ENCODE measurements at regions not wholly inside any gene's neighbourhood (a gene's known extent, or its start where the extent isn't known, plus 50 kb on each side); places are given as distances from the start of the nearest gene placed in this dataset.

GRCh38 chr11:127675581-127675980, 675.0 kb upstream of the KIRREL3 start:
- Mint-ChIP-seq H3K4me1 (peaks cover 24% of the 10 kb centered on the region), H3K9me3 (peaks cover 3% of the 10 kb centered on the region; the same call in 1 of the 2 replicates), H3K36me3 (no peaks in the 10 kb centered on the region), H3K27me3 (ENCODE audit: low read depth) (no peaks in the 10 kb centered on the region), H3K4me3 (no peak overlapping the region), H3K27ac (no peak overlapping the region)
- ChIA-PET CTCF (no interaction called here), POLR2A (no interaction called here)
- ATAC-seq = no peak
- TF ChIP-seq IRF2 (CRISPR knock-in tag; IDR thresholded peaks at IDR 0.05; ENCODE audit: borderline replicate concordance, low read depth) (no peak), TEAD4 (CRISPR knock-in tag; IDR thresholded peaks at IDR 0.05) (no peak), PRRX2 (CRISPR knock-in tag; IDR thresholded peaks at IDR 0.05) (no peak), SP1 (CRISPR knock-in tag; conservative IDR thresholded peaks at IDR 0.05) (no peak), NFE2L1 (CRISPR knock-in tag; IDR thresholded peaks at IDR 0.05) (no peak), RELA (CRISPR knock-in tag; IDR thresholded peaks at IDR 0.05; ENCODE audit: borderline replicate concordance) (no peak), ZNF425 (CRISPR knock-in tag; conservative IDR thresholded peaks at IDR 0.05) (no peak), ETV6 (CRISPR knock-in tag; IDR thresholded peaks at IDR 0.05) (no peak), ZNF138 (CRISPR knock-in tag; conservative IDR thresholded peaks at IDR 0.05) (no peak), ZNF219 (CRISPR knock-in tag; IDR thresholded peaks at IDR 0.05; ENCODE audit: borderline replicate concordance) (no peak), ESRRA (CRISPR knock-in tag; IDR thresholded peaks at IDR 0.05; ENCODE audit: borderline replicate concordance) (no peak), AFF4 (CRISPR knock-in tag; IDR thresholded peaks at IDR 0.05; ENCODE audit: borderline replicate concordance) (no peak), CTCF (IDR thresholded peaks at IDR 0.05) (no peak)
- no peak for DNase-seq (ENCODE audit: low spot score)

GRCh38 chr11:127674754-127675153, 674.2 kb upstream of the KIRREL3 start:
- Mint-ChIP-seq H3K27me3 (ENCODE audit: low read depth) (no peaks in the 10 kb centered on the region), H3K36me3 (no peaks in the 10 kb centered on the region), H3K4me1 (peaks cover 24% of the 10 kb centered on the region), H3K9me3 (peaks cover 3% of the 10 kb centered on the region; the same call in 1 of the 2 replicates), H3K27ac (no peak overlapping the region), H3K4me3 (no peak overlapping the region)
- TF ChIP-seq JAZF1 (CRISPR knock-in tag; IDR thresholded peaks at IDR 0.05) (no peak), HMGA2 (CRISPR knock-in tag; IDR thresholded peaks at IDR 0.05) (peak; percentile 93)
- ATAC-seq (no peak), DNase-seq (ENCODE audit: low spot score) (no peak)
- CTCF ChIA-PET = no interaction called here
- POLR2A ChIA-PET = interaction anchor here (0.5 kb wide), 1 partner anchor 120 kb away, joined by 6 read pairs; no protein-coding TSS in a partner anchor

- H3K4me3 Mint-ChIP-seq = no peak overlapping the region
- H3K27me3 Mint-ChIP-seq (ENCODE audit: low read depth) = peaks cover 3% of the 10 kb centered on the region; the same call in 1 of the 2 replicates
- H3K27ac Mint-ChIP-seq = no peak overlapping the region
- H3K9me3 Mint-ChIP-seq = peaks cover 22% of the 10 kb centered on the region
- no peak for ATAC-seq
- no peak for DNase-seq (ENCODE audit: low spot score)
- CTCF ChIA-PET = no interaction called here
- POLR2A ChIA-PET = no interaction called here
- H3K36me3 Mint-ChIP-seq = peaks cover 10% of the 10 kb centered on the region
- peaks cover 10% of the 10 kb centered on the region for H3K4me1 Mint-ChIP-seq
- TF ChIP-seq SP1 (CRISPR knock-in tag; conservative IDR thresholded peaks at IDR 0.05) (no peak), JAZF1 (CRISPR knock-in tag; IDR thresholded peaks at IDR 0.05) (no peak), SOX15 (CRISPR knock-in tag; IDR thresholded peaks at IDR 0.05) (no peak), TP53 (CRISPR knock-in tag; IDR thresholded peaks at IDR 0.05) (no peak), CREB1 (CRISPR knock-in tag; IDR thresholded peaks at IDR 0.05) (no peak), ZNF423 (CRISPR knock-in tag; IDR thresholded peaks at IDR 0.05) (no peak), MXD4 (CRISPR knock-in tag; IDR thresholded peaks at IDR 0.05; ENCODE audit: borderline replicate concordance) (no peak), RORB (CRISPR knock-in tag; IDR thresholded peaks at IDR 0.05) (no peak), RELA (CRISPR knock-in tag; IDR thresholded peaks at IDR 0.05; ENCODE audit: borderline replicate concordance) (no peak), SMAD4 (CRISPR knock-in tag; IDR thresholded peaks at IDR 0.05) (no peak), E2F4 (CRISPR knock-in tag; IDR thresholded peaks at IDR 0.05; ENCODE audit: borderline replicate concordance, low read depth) (no peak), FOXP1 (CRISPR knock-in tag; IDR thresholded peaks at IDR 0.05; ENCODE audit: borderline replicate concordance) (no peak)
These were observed 670.0 kb upstream of the KIRREL3 start for GRCh38 chr11:127670374-127671119.

Data from WTC11 (cell line).